ENCODE measurements at regions not wholly inside any gene's neighbourhood (a gene's known extent, or its start where the extent isn't known, plus 50 kb on each side); places are given as distances from the start of the nearest gene placed in this dataset.
"Not testable (repeated sequence)": the region's sequence is repeated elsewhere in the genome, so short reads cannot be mapped to it uniquely, and the experiment has no call there.

- no peak for DNase-seq
- intact Hi-C loops (cut with DNase I): no loop called here
Observed at GRCh38 chr6:141393405-141394124, 739.2 kb upstream of the GJE1 start.

GRCh38 chr6:141391135-141391534 lies 741.6 kb upstream of the GJE1 start:
- intact Hi-C loops (cut with DNase I): not testable (repeated sequence)

GRCh38 chr6:141388666-141389065 lies 744.1 kb upstream of the GJE1 start:
- intact Hi-C loops (cut with DNase I): no loop called here
- no peak for DNase-seq

More at GRCh38 chr6:141391135-141391534, 741.6 kb upstream of the GJE1 start:
- not testable (repeated sequence) for DNase-seq

DNA sequence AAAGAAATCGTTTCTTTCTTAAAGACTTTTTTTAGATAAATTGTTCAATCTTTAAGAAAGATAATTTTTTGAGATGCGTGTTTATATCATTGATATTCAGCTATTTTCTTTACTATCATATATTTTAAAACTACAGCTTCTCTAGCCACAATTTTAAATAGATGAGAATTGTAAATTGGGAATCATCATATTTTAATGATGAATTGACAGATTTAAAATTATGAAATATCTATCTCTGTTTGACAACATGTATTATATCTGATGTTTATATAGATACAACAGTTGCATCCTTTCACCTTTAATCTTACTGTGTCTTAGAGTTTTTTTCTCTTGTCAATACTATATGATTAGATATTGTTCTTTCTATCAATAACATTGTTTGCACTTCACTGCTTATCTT lies 762.3 kb upstream of the GJE1 start:
- no peak for DNase-seq
- intact Hi-C loops (cut with DNase I): no loop called here

DNA sequence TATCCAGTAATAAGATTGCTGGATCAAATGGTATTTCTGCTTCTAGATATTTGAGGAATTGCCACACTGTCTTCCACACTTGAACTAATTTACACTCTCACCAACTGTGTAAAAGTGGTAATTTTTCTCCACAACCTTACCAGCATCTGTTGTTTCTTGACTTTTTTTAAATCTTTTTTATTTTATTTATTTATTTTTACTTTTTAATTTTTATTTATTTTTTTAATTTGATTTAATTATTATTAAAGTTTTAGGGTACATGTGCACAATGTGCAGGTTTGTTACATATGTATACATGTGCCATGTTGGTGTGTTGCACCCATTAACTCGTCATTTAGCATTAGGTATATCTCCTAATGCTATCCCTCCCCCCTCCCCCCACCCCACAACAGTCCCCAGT lies 765.9 kb upstream of the GJE1 start:
- DNase-seq; intact Hi-C loops (cut with DNase I): not testable (repeated sequence)

GRCh38 chr6:141364694-141365093 lies 768.0 kb upstream of the GJE1 start:
- no peak for DNase-seq
- intact Hi-C loops (cut with DNase I): no loop called here

GRCh38 chr6:141364232-141364631 lies 768.5 kb upstream of the GJE1 start:
- intact Hi-C loops (cut with DNase I): no loop called here
- no peak for DNase-seq

DNA sequence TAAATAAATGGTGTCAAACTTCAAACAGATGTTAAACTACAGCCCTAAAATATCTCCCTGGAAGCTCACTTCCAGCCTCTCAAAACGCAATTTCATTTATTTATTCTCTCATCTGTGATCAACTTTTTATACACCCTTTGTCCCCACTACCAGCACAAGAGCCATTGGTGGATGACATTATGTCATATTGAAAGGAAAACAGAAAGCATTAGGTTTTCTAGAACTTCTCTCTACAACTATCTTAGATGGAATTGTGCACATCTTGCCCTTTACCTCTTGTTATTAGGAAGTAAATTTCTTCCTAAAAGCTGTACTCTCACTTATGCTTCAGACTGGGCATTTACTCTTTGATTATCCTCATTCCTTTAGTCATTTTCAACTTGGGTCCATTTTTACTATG lies 771.2 kb upstream of the GJE1 start:
- DNase-seq: no peak
- intact Hi-C loops (cut with DNase I): no loop called here

- intact Hi-C loops (cut with DNase I): no loop called here
- peak in 24 of 42 donors; percentile 1 to 57 (median 18) for DNase-seq
Observed at GRCh38 chr6:141359953-141360352, 772.8 kb upstream of the GJE1 start.

DNA sequence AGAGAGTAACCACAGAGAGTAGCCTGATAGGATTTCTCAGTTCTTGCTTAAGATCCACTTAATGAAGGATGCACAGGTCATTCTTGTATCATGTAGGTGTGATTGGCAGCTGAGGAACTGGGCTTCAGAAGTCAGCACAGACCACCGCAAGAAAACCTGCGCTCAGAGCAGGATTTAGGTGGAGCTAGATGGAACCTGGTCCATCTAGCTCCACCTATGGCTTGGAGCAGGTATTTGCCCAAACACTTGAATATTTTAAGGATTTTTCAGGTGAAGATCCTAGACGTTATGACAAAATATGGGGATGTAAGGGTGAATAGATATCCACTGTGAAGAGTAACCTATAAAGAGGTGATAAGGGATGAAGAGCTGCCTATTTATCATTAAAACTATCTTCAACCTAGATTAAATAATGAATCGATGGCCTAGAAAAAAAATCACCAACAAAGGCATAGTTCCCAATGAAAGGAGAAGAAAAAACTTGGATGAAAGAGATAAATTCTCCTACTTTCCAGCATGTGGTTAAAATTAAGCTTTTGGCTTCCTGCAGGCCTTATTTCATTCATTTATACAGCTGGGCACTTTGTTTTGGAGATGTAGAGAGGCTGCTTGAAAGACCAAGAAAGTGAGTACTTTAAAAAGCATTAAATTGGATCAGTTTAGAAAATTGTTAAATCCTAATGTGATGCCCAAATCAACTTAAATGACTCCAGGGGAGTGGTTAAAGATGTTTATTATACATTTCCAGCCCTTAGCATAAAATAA lies 778.4 kb upstream of the GJE1 start:
- DNase-seq: no peak
- intact Hi-C loops (cut with DNase I): no loop called here

DNA sequence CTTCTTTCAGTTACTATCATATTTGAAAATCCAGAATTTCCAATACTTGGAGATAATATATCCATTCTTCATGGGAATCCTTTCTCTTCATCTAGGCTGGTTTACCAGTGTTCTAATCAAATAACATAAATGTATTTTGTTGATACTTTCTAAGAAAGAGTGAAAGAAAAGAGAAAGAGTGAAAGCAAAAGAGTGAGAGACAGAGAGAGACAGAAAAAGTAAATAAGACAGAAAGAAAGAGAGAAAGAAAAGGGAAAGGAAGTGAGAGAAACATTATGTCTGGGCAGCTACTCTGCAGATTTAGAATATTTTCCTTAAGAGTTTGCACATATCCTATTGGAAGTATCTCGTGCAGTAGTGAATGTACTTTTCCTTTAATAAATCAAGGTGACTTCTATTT lies 781.0 kb upstream of the GJE1 start:
- no peak for DNase-seq
- intact Hi-C loops (cut with DNase I): no loop called here

- intact Hi-C loops (cut with DNase I): no loop called here
- no peak for DNase-seq
Observed at GRCh38 chr6:141349710-141350109, 783.0 kb upstream of the GJE1 start.

DNA sequence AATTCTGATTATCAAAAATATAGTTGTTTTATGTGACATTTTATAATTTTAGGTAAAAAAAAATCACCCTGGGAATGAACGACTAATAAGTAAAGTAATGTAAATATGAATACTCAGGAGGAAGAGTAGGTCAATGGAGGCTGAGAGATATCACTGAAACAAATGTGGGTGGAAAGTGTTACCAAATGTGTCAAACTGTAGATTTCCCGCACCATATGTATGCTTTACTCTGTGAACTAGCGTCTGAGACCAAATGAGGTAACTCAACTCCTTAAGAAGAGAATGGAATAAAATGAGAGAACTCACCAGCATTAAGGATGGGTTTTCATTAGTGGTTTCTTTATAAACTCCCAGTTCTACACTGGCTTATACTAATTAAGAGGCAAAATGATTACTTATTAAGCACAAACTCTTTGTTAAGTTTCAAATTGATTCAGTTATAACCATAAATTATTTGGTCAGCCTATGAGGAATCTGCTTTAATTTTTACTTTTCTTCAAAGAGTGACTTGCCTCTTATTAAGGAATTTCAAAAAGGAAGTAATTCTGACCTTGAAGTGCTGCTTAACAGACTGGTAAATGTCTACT lies 784.7 kb upstream of the GJE1 start:
- intact Hi-C loops (cut with DNase I): no loop called here

GRCh38 chr6:141347086-141347485 lies 785.6 kb upstream of the GJE1 start:
- DNase-seq: no peak
- intact Hi-C loops (cut with DNase I): no loop called here

More for the DNA sequence above, 784.7 kb upstream of the GJE1 start:
- DNase-seq: no peak

- intact Hi-C loops (cut with DNase I): no loop called here
- no peak for DNase-seq
Observed at GRCh38 chr6:141346535-141346934, 786.2 kb upstream of the GJE1 start.

- intact Hi-C loops (cut with DNase I): no loop called here
- no peak for DNase-seq
Observed at GRCh38 chr6:141337191-141337590, 795.5 kb upstream of the GJE1 start.

- intact Hi-C loops (cut with DNase I): no loop called here
- no peak for DNase-seq
Observed at GRCh38 chr6:141335477-141336273, 797.0 kb upstream of the GJE1 start.

- no peak for DNase-seq
Observed at GRCh38 chr6:141326925-141327324, 805.8 kb upstream of the GJE1 start.

GRCh38 chr6:141326426-141326825 lies 806.3 kb upstream of the GJE1 start:
- peak in 36 of 42 donors; percentile 1 to 79 (median 42) for DNase-seq
- intact Hi-C loops (cut with DNase I): no loop called here

More at GRCh38 chr6:141326925-141327324, 805.8 kb upstream of the GJE1 start:
- intact Hi-C loops (cut with DNase I): no loop called here

All from head of caudate nucleus (tissue), 42 donors.